ENCODE measurements at regions not wholly inside any gene's neighbourhood (a gene's known extent, or its start where the extent isn't known, plus 50 kb on each side); places are given as distances from the start of the nearest gene placed in this dataset.

- TF ChIP-seq CTCF (IDR thresholded peaks at IDR 0.05; ENCODE audit: low read depth, low read length): no peak
- TF ChIP-seq POLR2A (IDR thresholded peaks at IDR 0.05; ENCODE audit: extremely low read depth, insufficient read length): no peak
Measured at GRCh38 chr6:170130201-170130621, 160.7 kb downstream of the DLL1 start.
